H1 (cell line): ENCODE measurements at regions not wholly inside any gene's neighbourhood (a gene's known extent, or its start where the extent isn't known, plus 50 kb on each side); places are given as distances from the start of the nearest gene placed in this dataset.

Experiments
- CTCF ChIA-PET: fragments of 300-600 bp; sonication (Branson Sonifier 250); formaldehyde crosslinking; loops from one replicate; lab custom pipeline; 2021; ENCODE audit not compliant: partially characterized antibody; lab: Charles Lee
- POLR2A ChIA-PET: fragments of 300-600 bp; sonication (Branson Sonifier 250); formaldehyde crosslinking; loops from one replicate; lab custom pipeline; 2021; ENCODE audit warnings: inconsistent platforms; ENCODE audit not compliant: partially characterized antibody; lab: Charles Lee
- DNase-seq, 2 experiments: peaks; one replicate each; pipeline versions ENCODE4 v3.0.0 to v3.0.0-alpha.2; 2010 to 2022; ENCODE audit warnings: low spot score in 2 of 2, low read depth in 1 of 2, mixed read lengths in 1 of 2
- FAIRE-seq: peaks from 2 replicates; lab custom pipeline; 2011; peaks lifted over from hg19 to GRCh38; lab: Jason Lieb, UNC
- H2AFZ ChIP-seq: 2 replicates; pipeline ENCODE4 v1.8.1; 2012; ENCODE audit warnings: low read length, inconsistent platforms
- H2AK5ac ChIP-seq: 2 replicates; pipeline ENCODE4 v1.6.1; 2013; ENCODE audit warnings: low read depth, low read length
- H2BK120ac ChIP-seq: replicated peaks from 2 replicates; pipeline ENCODE3; 2013; ENCODE audit warnings: low read depth, low read length, inconsistent platforms
- H2BK12ac ChIP-seq: 2 replicates; pipeline ENCODE4 v1.6.1; 2013; ENCODE audit warnings: low read depth, low read length
- H2BK15ac ChIP-seq: 2 replicates; pipeline ENCODE4 v1.6.1; 2013; ENCODE audit warnings: low read length
- H2BK20ac ChIP-seq: 2 replicates; pipeline ENCODE4 v1.6.1; 2013; ENCODE audit warnings: low read length
- H2BK5ac ChIP-seq: 2 replicates; pipeline ENCODE4 v1.6.1; 2013; ENCODE audit warnings: low read depth, low read length
- H3K14ac ChIP-seq: 2 replicates; pipeline ENCODE4 v1.6.1; 2013; ENCODE audit warnings: inconsistent platforms; ENCODE audit not compliant: insufficient read length
- H3K18ac ChIP-seq: 2 replicates; pipeline ENCODE4 v1.6.1; 2013; ENCODE audit warnings: low read length; ENCODE audit errors: extremely low read depth
- H3K23ac ChIP-seq: 2 replicates; pipeline ENCODE4 v1.6.1; 2013; ENCODE audit warnings: inconsistent platforms; ENCODE audit not compliant: insufficient read length
- H3K23me2 ChIP-seq: 2 replicates; pipeline ENCODE4 v1.6.1; 2013; ENCODE audit warnings: low read depth, low read length
- H3K27ac ChIP-seq: 2 replicates; pipeline ENCODE4 v1.6.1; 2011; ENCODE audit warnings: low read depth, low read length, inconsistent platforms
- H3K27me3 ChIP-seq, 4 experiments: replicated peaks in 1 of 4; 1 replicate in 1 of 4; 2 replicates in 3 of 4; pipeline versions ENCODE4 v1.6.1 to v1.8.1; 2011 to 2013; ENCODE audit warnings: low read length in 3 of 4, mild to moderate bottlenecking in 3 of 4, inconsistent platforms in 2 of 4, mixed read lengths in 2 of 4, moderate library complexity in 1 of 4; ENCODE audit not compliant: control insufficient read depth in 3 of 4, insufficient read depth in 3 of 4; ENCODE audit errors: extremely low read depth in 1 of 4
- H3K36me3 ChIP-seq, 4 experiments: 2 replicates each; pipeline versions ENCODE4 v1.6.1 to v1.8.1; 2011 to 2013; ENCODE audit warnings: mild to moderate bottlenecking in 4 of 4, low read length in 3 of 4, moderate library complexity in 2 of 4, control low read depth in 1 of 4, inconsistent platforms in 1 of 4; ENCODE audit not compliant: insufficient read depth in 4 of 4, control insufficient read depth in 2 of 4
- H3K4ac ChIP-seq: replicated peaks from 2 replicates; pipeline ENCODE3; 2013; ENCODE audit warnings: low read length, low read depth, mixed read lengths, inconsistent platforms; ENCODE audit not compliant: insufficient read length
- H3K4me1 ChIP-seq, 4 experiments: replicated peaks in 1 of 4; 1 replicate in 1 of 4; 2 replicates in 3 of 4; pipeline versions ENCODE4 v1.6.1 to v1.8.1; 2011 to 2013; ENCODE audit warnings: low read length in 3 of 4, inconsistent platforms in 2 of 4, mixed read lengths in 1 of 4; ENCODE audit not compliant: insufficient read depth in 4 of 4, control insufficient read depth in 3 of 4
- H3K4me2 ChIP-seq, 2 experiments: 2 replicates each; pipeline versions ENCODE4 v1.6.1 to v1.8.1; 2011 to 2013; ENCODE audit warnings: low read depth in 2 of 2, low read length in 2 of 2, control low read depth in 1 of 2, inconsistent platforms in 1 of 2, mild to moderate bottlenecking in 1 of 2; ENCODE audit not compliant: insufficient read depth in 1 of 2
- H3K4me3 ChIP-seq, 4 experiments: fragments of 200-600, 300-600 bp in 1 of 4; sonication (generic), shearing (Covaris generic), sonication (Bioruptor Twin) in 1 of 4; 2 replicates each; pipeline versions ENCODE4 v1.5.1 to v1.8.1; 2011 to 2016; ENCODE audit warnings: low read length in 4 of 4, low read depth in 3 of 4, control low read depth in 2 of 4, inconsistent platforms in 2 of 4, mild to moderate bottlenecking in 2 of 4, mixed read lengths in 1 of 4, moderate library complexity in 1 of 4; ENCODE audit not compliant: insufficient read depth in 2 of 4; ENCODE audit errors: extremely low read depth in 1 of 4
- H3K56ac ChIP-seq: replicated peaks from 2 replicates; pipeline ENCODE3; 2013; ENCODE audit warnings: low read depth, mild to moderate bottlenecking, mixed read lengths, low read length, inconsistent platforms; ENCODE audit not compliant: insufficient read length
- H3K79me1 ChIP-seq: 2 replicates; pipeline ENCODE4 v1.6.1; 2013; ENCODE audit warnings: low read depth, low read length, control low read depth
- H3K79me2 ChIP-seq, 2 experiments: 2 replicates each; pipeline versions ENCODE4 v1.6.1 to v1.8.1; 2012 to 2013; ENCODE audit warnings: low read length in 2 of 2, mild to moderate bottlenecking in 2 of 2, inconsistent platforms in 1 of 2; ENCODE audit not compliant: insufficient read depth in 2 of 2, control insufficient read depth in 1 of 2
- H3K9ac ChIP-seq, 4 experiments: replicated peaks in 1 of 4; 1 replicate in 1 of 4; 2 replicates in 3 of 4; pipeline versions ENCODE4 v1.6.1 to v1.8.1; 2011 to 2013; ENCODE audit warnings: low read depth in 3 of 4, low read length in 3 of 4, control low read depth in 2 of 4, mild to moderate bottlenecking in 2 of 4, moderate library complexity in 2 of 4, inconsistent platforms in 1 of 4; ENCODE audit errors: extremely low read depth in 1 of 4
- H3K9me3 ChIP-seq, 2 experiments: 2 replicates each; pipeline versions ENCODE4 v1.6.1 to v1.8.1; 2012 to 2013; ENCODE audit warnings: mild to moderate bottlenecking in 2 of 2, moderate library complexity in 2 of 2, control low read depth in 1 of 2, inconsistent platforms in 1 of 2, low read depth in 1 of 2, low read length in 1 of 2, mixed read lengths in 1 of 2; ENCODE audit not compliant: insufficient read depth in 2 of 2
- H4K20me1 ChIP-seq, 2 experiments: replicated peaks in 1 of 2; 2 replicates each; pipeline versions ENCODE3 to v1.8.1; 2011 to 2013; ENCODE audit warnings: inconsistent platforms in 2 of 2, low read length in 2 of 2, mild to moderate bottlenecking in 1 of 2; ENCODE audit not compliant: insufficient read depth in 2 of 2, control insufficient read depth in 1 of 2
- H4K5ac ChIP-seq: 2 replicates; pipeline ENCODE4 v1.6.1; 2013; ENCODE audit warnings: low read length, low read depth, mixed read lengths, inconsistent platforms; ENCODE audit not compliant: insufficient read length
- H4K8ac ChIP-seq: 2 replicates; pipeline ENCODE4 v1.8.0; 2013; ENCODE audit warnings: mild to moderate bottlenecking, moderate library complexity, low read length, inconsistent platforms; ENCODE audit not compliant: insufficient read depth; ENCODE audit errors: extremely low read depth
- H4K91ac ChIP-seq: replicated peaks from 2 replicates; pipeline ENCODE3; 2013; ENCODE audit warnings: low read length, mixed read lengths, inconsistent platforms; ENCODE audit not compliant: insufficient read length
- ASH2L ChIP-seq: fragments of 200-600, 300-600 bp; sonication (generic); IDR thresholded peaks from one replicate; pipeline ENCODE4 v1.7.1; 2017; ENCODE audit warnings: low read length
- BACH1 ChIP-seq: IDR thresholded peaks from 2 replicates; pipeline ENCODE4 v1.6.1; 2012; ENCODE audit warnings: low read length, improper control_type of control experiment
- BRCA1 ChIP-seq: IDR thresholded peaks from 2 replicates; pipeline ENCODE4 v1.6.1; 2012; ENCODE audit warnings: low read depth, low read length, improper control_type of control experiment
- E2F6 ChIP-seq: IDR thresholded peaks from 2 replicates; pipeline ENCODE4 v1.6.1; 2012; ENCODE audit warnings: inconsistent platforms
- EZH2 ChIP-seq: fragments of 200-600 bp; sonication (generic); IDR thresholded peaks from 2 replicates; pipeline ENCODE4 v1.7.1; 2012; ENCODE audit warnings: low read depth, mild to moderate bottlenecking, moderate library complexity, low read length, inconsistent platforms; ENCODE audit not compliant: severe bottlenecking
- PHF8 ChIP-seq: fragments of 200-600 bp; sonication (generic); conservative IDR thresholded peaks from 2 replicates; pipeline ENCODE4 v1.7.1; 2012; ENCODE audit warnings: low read depth, mild to moderate bottlenecking, inconsistent platforms, low read length, moderate library complexity
- RNF2 ChIP-seq: fragments of 200-900, 300-1000 bp; sonication (generic); IDR thresholded peaks from 2 replicates; pipeline ENCODE4 v1.7.1; 2016; ENCODE audit warnings: borderline replicate concordance, low read depth, mild to moderate bottlenecking, antibody characterized with exemption, low read length; ENCODE audit not compliant: poor library complexity, severe bottlenecking; ENCODE audit errors: missing control alignments
- SAP30 ChIP-seq: fragments of 300-600 bp; sonication (generic); IDR thresholded peaks from 2 replicates; pipeline ENCODE4 v1.7.1; 2012; ENCODE audit warnings: low read length, moderate library complexity, mild to moderate bottlenecking, inconsistent platforms; ENCODE audit not compliant: insufficient read depth, insufficient replicate concordance
- SP4 ChIP-seq: IDR thresholded peaks from 2 replicates; pipeline ENCODE4 v1.6.1; 2012; ENCODE audit warnings: low read length, inconsistent platforms
- TAF1 ChIP-seq: IDR thresholded peaks from 2 replicates; pipeline ENCODE4 v1.6.1; 2011; ENCODE audit warnings: mild to moderate bottlenecking, low read depth, low read length
- TCF12 ChIP-seq: IDR thresholded peaks from 2 replicates; pipeline ENCODE4 v1.6.1; 2011; ENCODE audit warnings: low read depth, mild to moderate bottlenecking, low read length
- WGBS, 2 experiments: shearing (Covaris generic) in 1 of 2; methylation state at CpG; one replicate each; pipeline versions ENCODE4 v1.1.6 to v1.1.7; 2013 to 2015; ENCODE audit warnings: low lambda C conversion rate in 2 of 2, mixed read lengths in 2 of 2, inconsistent platforms in 1 of 2, low coverage in 1 of 2, missing lambda C conversion rate in 1 of 2; ENCODE audit not compliant: insufficient replicate concordance in 2 of 2, insufficient coverage in 1 of 2, insufficient read length in 1 of 2; ENCODE audit errors: extremely low coverage in 1 of 2, missing lambda C conversion rate in 1 of 2; 5-methylcytosine and 5-hydroxymethylcytosine counted together

DNA sequence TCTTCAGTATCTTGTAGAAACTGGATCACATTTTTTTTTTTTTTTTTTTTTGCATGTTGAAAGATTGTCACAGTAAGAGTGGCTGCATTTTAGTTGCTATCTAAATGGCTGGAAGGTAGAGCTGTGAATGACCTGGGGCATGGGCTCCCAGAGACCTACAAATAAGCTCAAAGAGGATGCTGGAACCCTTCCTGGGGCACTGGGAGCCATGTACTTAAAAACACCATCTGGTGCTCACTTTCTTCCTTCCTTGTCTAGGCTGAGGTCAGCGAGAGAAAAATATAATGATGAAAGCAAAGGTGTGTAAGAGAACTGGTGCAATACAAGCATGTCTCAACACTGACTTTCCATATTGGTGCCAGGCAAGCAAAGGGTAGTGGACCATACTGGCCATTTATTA is 323.9 kb downstream of the SV2B start:
- Histone ChIP-seq H3K4me1 (peaks cover 0 to 16% (median 8%) of the 10 kb centered on the region in 4 experiments), H2BK120ac (no peak overlapping the region), H3K14ac (no peak overlapping the region), H3K27me3 (no peaks in the 10 kb centered on the region), H3K79me1 (no peaks in the 10 kb centered on the region), H3K4me2 (no peak overlapping the region), H3K9me3 (no peaks in the 10 kb centered on the region), H3K9ac (no peak overlapping the region), H4K5ac (no peak overlapping the region), H3K18ac (no peak overlapping the region), H4K20me1 (no peaks in the 10 kb centered on the region), H2BK12ac (no peak overlapping the region), H3K56ac (no peak overlapping the region), H3K4me3 (no peak overlapping the region), H3K36me3 (no peaks in the 10 kb centered on the region), H3K27ac (no peak overlapping the region), H4K91ac (no peak overlapping the region), H2AK5ac (no peak overlapping the region), H3K23me2 (no peaks in the 10 kb centered on the region), H2BK15ac (no peak overlapping the region), H2BK20ac (no peak overlapping the region), H3K79me2 (no peaks in the 10 kb centered on the region), H3K23ac (no peak overlapping the region), H3K4ac (no peak overlapping the region), H4K8ac (no peak overlapping the region), H2BK5ac (no peak overlapping the region), H2AFZ (no peak overlapping the region)
- DNase-seq (no peak), FAIRE-seq (no peak)
- 70% methylated on average over 1 of the region's 1 CpG; no CpG with 5 or more reads in 1 of the 2 experiments for WGBS, 2 experiments
- CTCF ChIA-PET: interaction anchor here (0.6 to 3.0 kb wide), 3 partner anchors 97 to 347 kb away, joined by 4 to 11 read pairs (median 5); no protein-coding TSS in a partner anchor
- TF ChIP-seq RNF2 (no peak), TAF1 (no peak), SP4 (no peak), PHF8 (no peak), ASH2L (no peak), TCF12 (no peak), SAP30 (no peak), BRCA1 (no peak), E2F6 (no peak), EZH2 (no peak), BACH1 (no peak)
- POLR2A ChIA-PET: no interaction called here
